ENCODE measurements at regions not wholly inside any gene's neighbourhood (a gene's known extent, or its start where the extent isn't known, plus 50 kb on each side); places are given as distances from the start of the nearest gene placed in this dataset.

- Histone ChIP-seq H3K9me3 (ENCODE audit: control insufficient read depth, insufficient read depth, low read length) (peaks cover 21% of the 10 kb centered on the region), H3K14ac (replicated peaks; ENCODE audit: low read depth, low read length) (no peak overlapping the region), H3K36me3 (ENCODE audit: control insufficient read depth, insufficient read depth, low read length) (no peaks in the 10 kb centered on the region), H4K91ac (ENCODE audit: insufficient read depth, low read depth, low read length) (no peak overlapping the region), H3K4me1 (ENCODE audit: control insufficient read depth, insufficient read depth, low read length) (no peaks in the 10 kb centered on the region), H2AK5ac (ENCODE audit: low read depth, low read length) (no peak overlapping the region), H3K27ac (ENCODE audit: insufficient read depth, low read length) (no peak overlapping the region), H3K4me3 (ENCODE audit: insufficient read depth, low read depth, low read length) (no peak overlapping the region), H3K4ac (ENCODE audit: low read depth, low read length) (no peak overlapping the region), H3K23ac (ENCODE audit: low read depth, low read length) (no peak overlapping the region), H2AK9ac (replicated peaks; ENCODE audit: low read depth, low read length, poor library complexity) (no peak overlapping the region), H4K8ac (ENCODE audit: low read depth in 2 of 2, low read length in 2 of 2) (no peak overlapping the region), H3K56ac (ENCODE audit: extremely low read depth, insufficient read depth, low read length) (no peak overlapping the region), H2AFZ (replicated peaks; ENCODE audit: low read length, poor library complexity) (no peak overlapping the region), H2BK120ac (ENCODE audit: low read depth, low read length) (no peak overlapping the region), H2BK20ac (ENCODE audit: low read depth, low read length) (no peak overlapping the region), H4K5ac (ENCODE audit: low read depth, low read length) (no peak overlapping the region), H3K4me2 (ENCODE audit: low read depth, low read length) (no peak overlapping the region), H3K18ac (ENCODE audit: low read depth, low read length) (no peak overlapping the region), H3K9ac (ENCODE audit: low read depth, low read length) (no peak overlapping the region), H2BK5ac (ENCODE audit: low read depth, low read length, poor library complexity, severe bottlenecking) (no peak overlapping the region), H3K27me3 (ENCODE audit: control insufficient read depth, insufficient read depth, low read length) (no peaks in the 10 kb centered on the region), H4K20me1 (ENCODE audit: insufficient read depth, low read length) (no peaks in the 10 kb centered on the region), H2BK15ac (ENCODE audit: low read depth, low read length) (no peak overlapping the region), H3K9me1 (ENCODE audit: insufficient read depth, low read length) (no peaks in the 10 kb centered on the region), H3K79me1 (ENCODE audit: low read depth in 1 of 2, low read length in 2 of 2) (no peaks in the 10 kb centered on the region)
- no TSS peak for BruUV-seq (replicated peaks)
- ChIA-PET CTCF (no interaction called here), POLR2A (ENCODE audit: unreplicated experiment) (no interaction called here)
- DNase-seq, result no peak
- dilution Hi-C loops (cut with HindIII; ENCODE audit: low sequenced_read_pairs, unreplicated experiment), result no loop called here
- WGBS, 2 experiments (ENCODE audit: extremely low coverage in 2 of 2, insufficient read length in 1 of 2), result 80% methylated on average over 1 of the region's 3 CpGs; no CpG with 5 or more reads in 1 of the 2 experiments
- intact Hi-C loops (cut with micrococcal nuclease), result no loop called here
- no peak for TF ChIP-seq BHLHE40 (IDR thresholded peaks at IDR 0.05; ENCODE audit: low read depth, low read length)
- no peak for TF ChIP-seq MXI1 (IDR thresholded peaks at IDR 0.05; ENCODE audit: borderline replicate concordance, low read depth, low read length)
- no peak for ATAC-seq (ENCODE audit: low read depth)
- in situ Hi-C loops (cut with MboI; ENCODE audit: low sequenced_read_pairs), result no loop called here
Observed at GRCh38 chr10:111485767-111486166, 408.9 kb downstream of the ADRA2A start.
